Liver (tissue), 8 donors: ENCODE measurements at regions not wholly inside any gene's neighbourhood (a gene's known extent, or its start where the extent isn't known, plus 50 kb on each side); places are given as distances from the start of the nearest gene placed in this dataset.

ENCODE experiments used
- DNase-seq: peaks from one replicate; pipeline ENCODE4 v3.0.0-alpha.2; 2017; ENCODE audit warnings: low spot score
- H3K27ac ChIP-seq, 2 donors: one replicate each; pipeline ENCODE4 v1.7.0; 2013; ENCODE audit warnings: inconsistent platforms in 2 of 2, low read length in 2 of 2, control low read depth in 1 of 2, low read depth in 1 of 2, mild to moderate bottlenecking in 1 of 2
- H3K27me3 ChIP-seq, 4 donors: one replicate each; pipeline versions ENCODE4 v1.6.1 to v1.7.0; 2013; ENCODE audit warnings: low read length in 3 of 4, inconsistent platforms in 1 of 4, mild to moderate bottlenecking in 1 of 4, moderate library complexity in 1 of 4; ENCODE audit not compliant: control insufficient read depth in 4 of 4, insufficient read depth in 4 of 4
- H3K36me3 ChIP-seq, 4 donors: one replicate each; pipeline versions ENCODE4 v1.6.1 to v1.7.0; 2013; ENCODE audit warnings: low read length in 3 of 4, mild to moderate bottlenecking in 3 of 4, low read depth in 1 of 4, moderate library complexity in 1 of 4; ENCODE audit not compliant: control insufficient read depth in 4 of 4, insufficient read depth in 3 of 4
- H3K4me1 ChIP-seq, 4 donors: one replicate each; pipeline versions ENCODE4 v1.6.1 to v1.7.0; 2013; ENCODE audit warnings: low read length in 3 of 4, mild to moderate bottlenecking in 3 of 4, moderate library complexity in 1 of 4; ENCODE audit not compliant: control insufficient read depth in 4 of 4, insufficient read depth in 4 of 4
- H3K4me3 ChIP-seq, 3 donors: one replicate each; pipeline versions ENCODE4 v1.6.1 to v1.7.0; 2013; ENCODE audit warnings: low read length in 3 of 3, control low read depth in 1 of 3, low read depth in 1 of 3, mild to moderate bottlenecking in 1 of 3
- H3K9ac ChIP-seq, 2 donors: one replicate each; pipeline ENCODE4 v1.7.0; 2013; ENCODE audit warnings: low read length in 2 of 2, mild to moderate bottlenecking in 2 of 2, moderate library complexity in 2 of 2, control low read depth in 1 of 2, low read depth in 1 of 2
- H3K9me3 ChIP-seq, 4 donors: one replicate each; pipeline versions ENCODE4 v1.6.1 to v1.7.0; 2013; ENCODE audit warnings: low read length in 3 of 4; ENCODE audit not compliant: control insufficient read depth in 4 of 4
- ATF3 ChIP-seq: IDR thresholded peaks from 2 replicates; pipeline ENCODE4 v1.6.1; 2016; ENCODE audit warnings: antibody characterized with exemption
- CTCF ChIP-seq: fragments of 150-350 bp; IDR thresholded peaks from 2 replicates; pipeline ENCODE4 v1.5.1; 2017; ENCODE audit warnings: improper control_type of control experiment, low read depth, low read length; ENCODE audit not compliant: missing input control
- EGR1 ChIP-seq, 2 donors: IDR thresholded peaks; 2 replicates each; pipeline ENCODE4 v1.6.1; 2016 to 2018; ENCODE audit warnings: antibody characterized with exemption in 2 of 2, low read depth in 2 of 2
- FOXA1 ChIP-seq: IDR thresholded peaks from 2 replicates; pipeline ENCODE4 v1.6.1; 2016; ENCODE audit warnings: antibody characterized with exemption
- FOXA2 ChIP-seq: IDR thresholded peaks from 2 replicates; pipeline ENCODE4 v1.6.1; 2016; ENCODE audit warnings: antibody characterized with exemption
- GABPA ChIP-seq, 2 donors: IDR thresholded peaks in 1 of 2; conservative IDR thresholded peaks in 1 of 2; 2 replicates each; pipeline ENCODE4 v1.6.1; 2016; ENCODE audit warnings: antibody characterized with exemption in 2 of 2, mild to moderate bottlenecking in 1 of 2, moderate library complexity in 1 of 2
- HNF4A ChIP-seq, 2 donors: conservative IDR thresholded peaks; 2 replicates each; pipeline ENCODE4 v1.6.1; 2016; ENCODE audit warnings: antibody characterized with exemption in 2 of 2, mild to moderate bottlenecking in 2 of 2
- HNF4G ChIP-seq: IDR thresholded peaks from 2 replicates; pipeline ENCODE4 v1.6.1; 2016; ENCODE audit warnings: antibody characterized with exemption
- JUND ChIP-seq, 2 donors: IDR thresholded peaks; 2 replicates each; pipeline ENCODE4 v1.6.1; 2016; ENCODE audit warnings: antibody characterized with exemption in 2 of 2
- NR2F2 ChIP-seq: IDR thresholded peaks from 2 replicates; pipeline ENCODE4 v1.6.1; 2016; ENCODE audit warnings: antibody characterized with exemption
- RAD21 ChIP-seq, 2 donors: IDR thresholded peaks; 2 replicates each; pipeline ENCODE4 v1.6.1; 2016; ENCODE audit warnings: antibody characterized with exemption in 2 of 2, mild to moderate bottlenecking in 2 of 2
- REST ChIP-seq: IDR thresholded peaks from 2 replicates; pipeline ENCODE4 v1.6.1; 2016; ENCODE audit warnings: antibody characterized with exemption, mild to moderate bottlenecking
- RXRA ChIP-seq, 2 donors: IDR thresholded peaks; 2 replicates each; pipeline ENCODE4 v1.6.1; 2017 to 2018; ENCODE audit warnings: antibody characterized with exemption in 2 of 2, mild to moderate bottlenecking in 1 of 2
- SP1 ChIP-seq: IDR thresholded peaks from 2 replicates; pipeline ENCODE4 v1.6.1; 2018; ENCODE audit warnings: antibody characterized with exemption, mild to moderate bottlenecking
- TAF1 ChIP-seq: conservative IDR thresholded peaks from 2 replicates; pipeline ENCODE4 v1.6.1; 2016; ENCODE audit warnings: antibody characterized with exemption, mild to moderate bottlenecking
- YY1 ChIP-seq: IDR thresholded peaks from 2 replicates; pipeline ENCODE4 v1.6.1; 2016; ENCODE audit warnings: antibody characterized with exemption, mild to moderate bottlenecking
- WGBS: extraction: QIAGEN DNeasy Blood & Tissue Kit; methylation state at CpG from one replicate; pipeline ENCODE4 v1.1.7; 2013; 5-methylcytosine and 5-hydroxymethylcytosine counted together
- TF ChIP-seq, protein P1 (sequence below): IDR thresholded peaks from 2 replicates; pipeline ENCODE4 v1.6.1; 2016; ENCODE audit warnings: antibody characterized with exemption
- TF ChIP-seq, protein P2 (sequence below): IDR thresholded peaks from 2 replicates; pipeline ENCODE4 v1.6.1; 2016; ENCODE audit warnings: antibody characterized with exemption
- donor health status: healthy.
- donor health status: healthy.
- donor health status: healthy.
- donor health status: healthy.
- donor health status: healthy.

DNA sequence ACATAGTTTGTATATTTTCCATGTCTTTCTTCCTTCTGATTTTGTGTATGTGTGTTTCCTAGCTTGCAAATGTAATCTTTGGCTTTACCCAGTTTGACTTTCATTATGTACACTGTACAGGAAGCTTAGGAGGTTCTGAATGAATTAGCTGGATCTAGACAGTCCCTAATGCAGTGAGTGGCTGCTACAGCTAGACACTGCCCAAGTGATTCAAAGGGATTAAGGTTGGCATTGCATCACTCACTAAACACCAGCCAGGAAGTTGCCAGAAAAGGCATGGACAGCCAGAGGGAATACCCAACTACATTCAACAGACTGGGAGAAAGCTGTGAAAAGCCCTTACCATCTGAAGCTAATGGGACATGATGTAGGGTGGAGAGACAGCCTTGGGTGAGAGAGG, 316.0 kb upstream of the MEX3C start:
- peaks cover 0 to 2% (median under 1%) of the 10 kb centered on the region in 4 donors for H3K9me3 ChIP-seq
- no peaks in the 10 kb centered on the region for H3K36me3 ChIP-seq
- TF ChIP-seq EGR1 (IDR thresholded peaks at IDR 0.05; ENCODE audit: low read depth in 2 of 2) (no peak), RXRA (IDR thresholded peaks at IDR 0.05) (no peak), FOXA1 (no peak), HNF4A (conservative IDR thresholded peaks at IDR 0.05) (no peak), CTCF (no peak), TAF1 (no peak), ATF3 (no peak), YY1 (no peak), NR2F2 (no peak), GABPA (IDR thresholded peaks at IDR 0.05 in 1 of 2, conservative IDR thresholded peaks at IDR 0.05 in 1 of 2) (no peak), JUND (IDR thresholded peaks at IDR 0.05) (no peak), SP1 (no peak), HNF4G (no peak), FOXA2 (no peak), REST (no peak), RAD21 (IDR thresholded peaks at IDR 0.05) (no peak)
- TF ChIP-seq, protein P1, sequence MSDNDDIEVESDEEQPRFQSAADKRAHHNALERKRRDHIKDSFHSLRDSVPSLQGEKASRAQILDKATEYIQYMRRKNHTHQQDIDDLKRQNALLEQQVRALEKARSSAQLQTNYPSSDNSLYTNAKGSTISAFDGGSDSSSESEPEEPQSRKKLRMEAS = no peak
- TF ChIP-seq, protein P2, sequence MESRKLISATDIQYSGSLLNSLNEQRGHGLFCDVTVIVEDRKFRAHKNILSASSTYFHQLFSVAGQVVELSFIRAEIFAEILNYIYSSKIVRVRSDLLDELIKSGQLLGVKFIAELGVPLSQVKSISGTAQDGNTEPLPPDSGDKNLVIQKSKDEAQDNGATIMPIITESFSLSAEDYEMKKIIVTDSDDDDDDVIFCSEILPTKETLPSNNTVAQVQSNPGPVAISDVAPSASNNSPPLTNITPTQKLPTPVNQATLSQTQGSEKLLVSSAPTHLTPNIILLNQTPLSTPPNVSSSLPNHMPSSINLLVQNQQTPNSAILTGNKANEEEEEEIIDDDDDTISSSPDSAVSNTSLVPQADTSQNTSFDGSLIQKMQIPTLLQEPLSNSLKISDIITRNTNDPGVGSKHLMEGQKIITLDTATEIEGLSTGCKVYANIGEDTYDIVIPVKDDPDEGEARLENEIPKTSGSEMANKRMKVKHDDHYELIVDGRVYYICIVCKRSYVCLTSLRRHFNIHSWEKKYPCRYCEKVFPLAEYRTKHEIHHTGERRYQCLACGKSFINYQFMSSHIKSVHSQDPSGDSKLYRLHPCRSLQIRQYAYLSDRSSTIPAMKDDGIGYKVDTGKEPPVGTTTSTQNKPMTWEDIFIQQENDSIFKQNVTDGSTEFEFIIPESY = no peak
- DNase-seq = no peak
- H3K4me3 ChIP-seq = no peak overlapping the region
- no peak overlapping the region for H3K9ac ChIP-seq
- H3K27me3 ChIP-seq = no peaks in the 10 kb centered on the region
- no peaks in the 10 kb centered on the region for H3K4me1 ChIP-seq
- no peak overlapping the region for H3K27ac ChIP-seq

- no peak for DNase-seq
- H3K27ac ChIP-seq = no peak overlapping the region
- H3K4me3 ChIP-seq = no peak overlapping the region
- no peaks in the 10 kb centered on the region for H3K27me3 ChIP-seq
- WGBS = 53% methylated on average over 2 of the region's 2 CpGs
- H3K9ac ChIP-seq = no peak overlapping the region
- no peaks in the 10 kb centered on the region for H3K36me3 ChIP-seq
- peaks cover 0 to 2% (median under 1%) of the 10 kb centered on the region in 4 donors for H3K9me3 ChIP-seq
- no peaks in the 10 kb centered on the region for H3K4me1 ChIP-seq
- TF ChIP-seq RAD21 (IDR thresholded peaks at IDR 0.05) = no peak
- TF ChIP-seq CTCF = no peak
- TF ChIP-seq HNF4A (conservative IDR thresholded peaks at IDR 0.05) = no peak
- TF ChIP-seq TAF1 = no peak
- no peak for TF ChIP-seq NR2F2
- TF ChIP-seq ATF3 = no peak
- no peak for TF ChIP-seq JUND (IDR thresholded peaks at IDR 0.05)
- TF ChIP-seq SP1 = no peak
- TF ChIP-seq YY1 = no peak
- TF ChIP-seq RXRA (IDR thresholded peaks at IDR 0.05) = no peak
- no peak for TF ChIP-seq EGR1 (IDR thresholded peaks at IDR 0.05; ENCODE audit: low read depth in 2 of 2)
- TF ChIP-seq REST = no peak
- TF ChIP-seq FOXA1 = no peak
- TF ChIP-seq FOXA2 = no peak
Measured at GRCh38 chr18:51514128-51514527, 316.6 kb upstream of the MEX3C start.
